SU-DHL-6 (cell line): ENCODE measurements at regions not wholly inside any gene's neighbourhood (a gene's known extent, or its start where the extent isn't known, plus 50 kb on each side); places are given as distances from the start of the nearest gene placed in this dataset.

Source experiments
- EZH2phosphoT487 ChIP-seq: fragments of 200-600 bp; sonication (generic), shearing (Covaris generic); conservative IDR thresholded peaks from 2 replicates; pipeline ENCODE4 v1.6.1; 2018; ENCODE audit warnings: mild to moderate bottlenecking, antibody characterized with exemption, low read length, moderate library complexity, mixed read lengths
- TF ChIP-seq, protein P1 (sequence below): fragments of 200-600 bp; sonication (generic); IDR thresholded peaks from one replicate; pipeline ENCODE4 v1.5.1; 2017; ENCODE audit warnings: antibody characterized with exemption, mild to moderate bottlenecking, low read length, moderate library complexity; ENCODE audit not compliant: insufficient read depth, poor library complexity, severe bottlenecking

- TF ChIP-seq, protein P1, sequence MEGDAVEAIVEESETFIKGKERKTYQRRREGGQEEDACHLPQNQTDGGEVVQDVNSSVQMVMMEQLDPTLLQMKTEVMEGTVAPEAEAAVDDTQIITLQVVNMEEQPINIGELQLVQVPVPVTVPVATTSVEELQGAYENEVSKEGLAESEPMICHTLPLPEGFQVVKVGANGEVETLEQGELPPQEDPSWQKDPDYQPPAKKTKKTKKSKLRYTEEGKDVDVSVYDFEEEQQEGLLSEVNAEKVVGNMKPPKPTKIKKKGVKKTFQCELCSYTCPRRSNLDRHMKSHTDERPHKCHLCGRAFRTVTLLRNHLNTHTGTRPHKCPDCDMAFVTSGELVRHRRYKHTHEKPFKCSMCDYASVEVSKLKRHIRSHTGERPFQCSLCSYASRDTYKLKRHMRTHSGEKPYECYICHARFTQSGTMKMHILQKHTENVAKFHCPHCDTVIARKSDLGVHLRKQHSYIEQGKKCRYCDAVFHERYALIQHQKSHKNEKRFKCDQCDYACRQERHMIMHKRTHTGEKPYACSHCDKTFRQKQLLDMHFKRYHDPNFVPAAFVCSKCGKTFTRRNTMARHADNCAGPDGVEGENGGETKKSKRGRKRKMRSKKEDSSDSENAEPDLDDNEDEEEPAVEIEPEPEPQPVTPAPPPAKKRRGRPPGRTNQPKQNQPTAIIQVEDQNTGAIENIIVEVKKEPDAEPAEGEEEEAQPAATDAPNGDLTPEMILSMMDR, result no peak
- no peak for TF ChIP-seq EZH2phosphoT487
These were observed 187.3 kb upstream of the NSMCE3 start for GRCh38 chr15:29456964-29457363.
